ENCODE measurements at regions not wholly inside any gene's neighbourhood (a gene's known extent, or its start where the extent isn't known, plus 50 kb on each side); places are given as distances from the start of the nearest gene placed in this dataset.

- TF ChIP-seq, protein P1, sequence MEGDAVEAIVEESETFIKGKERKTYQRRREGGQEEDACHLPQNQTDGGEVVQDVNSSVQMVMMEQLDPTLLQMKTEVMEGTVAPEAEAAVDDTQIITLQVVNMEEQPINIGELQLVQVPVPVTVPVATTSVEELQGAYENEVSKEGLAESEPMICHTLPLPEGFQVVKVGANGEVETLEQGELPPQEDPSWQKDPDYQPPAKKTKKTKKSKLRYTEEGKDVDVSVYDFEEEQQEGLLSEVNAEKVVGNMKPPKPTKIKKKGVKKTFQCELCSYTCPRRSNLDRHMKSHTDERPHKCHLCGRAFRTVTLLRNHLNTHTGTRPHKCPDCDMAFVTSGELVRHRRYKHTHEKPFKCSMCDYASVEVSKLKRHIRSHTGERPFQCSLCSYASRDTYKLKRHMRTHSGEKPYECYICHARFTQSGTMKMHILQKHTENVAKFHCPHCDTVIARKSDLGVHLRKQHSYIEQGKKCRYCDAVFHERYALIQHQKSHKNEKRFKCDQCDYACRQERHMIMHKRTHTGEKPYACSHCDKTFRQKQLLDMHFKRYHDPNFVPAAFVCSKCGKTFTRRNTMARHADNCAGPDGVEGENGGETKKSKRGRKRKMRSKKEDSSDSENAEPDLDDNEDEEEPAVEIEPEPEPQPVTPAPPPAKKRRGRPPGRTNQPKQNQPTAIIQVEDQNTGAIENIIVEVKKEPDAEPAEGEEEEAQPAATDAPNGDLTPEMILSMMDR (IDR thresholded peaks at IDR 0.05): no peak
- no peak for TF ChIP-seq POLR2A (IDR thresholded peaks at IDR 0.05)
Observed at GRCh38 chr5:61887271-61887670, 418.7 kb upstream of the KIF2A start.
